ENCODE measurements at regions not wholly inside any gene's neighbourhood (a gene's known extent, or its start where the extent isn't known, plus 50 kb on each side); places are given as distances from the start of the nearest gene placed in this dataset.

DNA sequence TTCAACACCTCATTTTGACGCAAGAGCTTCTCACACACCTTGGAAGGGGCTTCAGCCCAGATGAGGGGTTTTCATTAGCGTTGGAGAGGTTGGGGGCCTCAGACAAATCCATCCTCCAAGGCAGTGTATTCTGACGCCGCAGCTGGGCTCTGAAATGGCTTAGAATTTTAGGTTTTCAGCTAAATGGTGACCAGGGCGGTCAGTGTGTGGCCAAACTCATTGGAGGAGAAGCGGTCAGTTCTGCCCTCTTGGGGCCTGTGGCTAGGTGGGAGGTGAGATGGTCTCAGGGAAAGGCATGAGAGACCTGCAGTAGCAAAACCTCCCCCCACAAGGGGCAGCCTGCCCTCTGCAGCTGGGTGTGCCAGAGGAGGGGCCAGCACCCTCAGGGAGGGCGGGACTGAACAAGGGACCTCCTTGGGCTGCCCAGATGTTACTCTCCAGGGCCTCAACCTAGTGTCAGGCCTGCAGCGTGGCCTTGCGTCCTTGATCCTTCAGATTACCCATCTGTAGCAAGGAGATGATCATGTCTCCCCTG lies 155.8 kb downstream of the URI1 start:
- Histone ChIP-seq H3K27ac (ENCODE audit: poor library complexity, severe bottlenecking) (no peak overlapping the region), H3K4me3 (ENCODE audit: severe bottlenecking) (no peak overlapping the region), H3K9me3 (ENCODE audit: severe bottlenecking) (no peaks in the 10 kb centered on the region), H3K27me3 (ENCODE audit: insufficient read depth, poor library complexity, severe bottlenecking) (no peaks in the 10 kb centered on the region), H3K36me3 (ENCODE audit: low read depth) (no peaks in the 10 kb centered on the region), H3K4me1 (ENCODE audit: insufficient read depth, poor library complexity, severe bottlenecking) (no peaks in the 10 kb centered on the region)
- DNase-seq (ENCODE audit: low spot score) (peak; percentile 15), ATAC-seq (ENCODE audit: low read depth) (no peak)
- TF ChIP-seq, protein P1, sequence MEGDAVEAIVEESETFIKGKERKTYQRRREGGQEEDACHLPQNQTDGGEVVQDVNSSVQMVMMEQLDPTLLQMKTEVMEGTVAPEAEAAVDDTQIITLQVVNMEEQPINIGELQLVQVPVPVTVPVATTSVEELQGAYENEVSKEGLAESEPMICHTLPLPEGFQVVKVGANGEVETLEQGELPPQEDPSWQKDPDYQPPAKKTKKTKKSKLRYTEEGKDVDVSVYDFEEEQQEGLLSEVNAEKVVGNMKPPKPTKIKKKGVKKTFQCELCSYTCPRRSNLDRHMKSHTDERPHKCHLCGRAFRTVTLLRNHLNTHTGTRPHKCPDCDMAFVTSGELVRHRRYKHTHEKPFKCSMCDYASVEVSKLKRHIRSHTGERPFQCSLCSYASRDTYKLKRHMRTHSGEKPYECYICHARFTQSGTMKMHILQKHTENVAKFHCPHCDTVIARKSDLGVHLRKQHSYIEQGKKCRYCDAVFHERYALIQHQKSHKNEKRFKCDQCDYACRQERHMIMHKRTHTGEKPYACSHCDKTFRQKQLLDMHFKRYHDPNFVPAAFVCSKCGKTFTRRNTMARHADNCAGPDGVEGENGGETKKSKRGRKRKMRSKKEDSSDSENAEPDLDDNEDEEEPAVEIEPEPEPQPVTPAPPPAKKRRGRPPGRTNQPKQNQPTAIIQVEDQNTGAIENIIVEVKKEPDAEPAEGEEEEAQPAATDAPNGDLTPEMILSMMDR (IDR thresholded peaks at IDR 0.05; ENCODE audit: poor library complexity, severe bottlenecking): no peak

DNA sequence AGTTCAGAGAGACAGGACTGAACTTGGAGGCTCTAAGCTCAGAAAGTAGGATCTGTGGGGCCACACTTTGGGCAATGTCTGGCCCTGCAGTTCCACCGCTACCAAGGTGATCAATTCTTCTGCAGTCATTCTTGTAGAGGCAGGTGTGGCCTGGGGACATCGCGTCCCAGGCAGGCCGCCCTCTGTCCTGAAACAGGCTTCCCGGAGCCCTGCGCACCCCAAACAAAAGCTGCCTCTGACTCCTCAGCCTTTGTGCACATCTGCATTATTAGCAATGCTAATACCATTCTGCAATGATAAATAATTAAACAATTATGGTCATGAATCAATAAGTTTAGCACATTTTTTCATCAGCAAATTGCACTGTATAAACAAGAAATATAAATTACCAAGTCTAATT lies 160.2 kb downstream of the URI1 start:
- Histone ChIP-seq H3K9me3 (ENCODE audit: severe bottlenecking) (no peaks in the 10 kb centered on the region), H3K36me3 (ENCODE audit: low read depth) (no peaks in the 10 kb centered on the region), H3K4me1 (ENCODE audit: insufficient read depth, poor library complexity, severe bottlenecking) (no peaks in the 10 kb centered on the region), H3K27ac (ENCODE audit: poor library complexity, severe bottlenecking) (no peak overlapping the region), H3K4me3 (ENCODE audit: severe bottlenecking) (no peak overlapping the region), H3K27me3 (ENCODE audit: insufficient read depth, poor library complexity, severe bottlenecking) (no peaks in the 10 kb centered on the region)
- DNase-seq (ENCODE audit: low spot score): no peak
- ATAC-seq (ENCODE audit: low read depth): no peak
- TF ChIP-seq, protein P1 (IDR thresholded peaks at IDR 0.05; ENCODE audit: poor library complexity, severe bottlenecking): no peak

DNA sequence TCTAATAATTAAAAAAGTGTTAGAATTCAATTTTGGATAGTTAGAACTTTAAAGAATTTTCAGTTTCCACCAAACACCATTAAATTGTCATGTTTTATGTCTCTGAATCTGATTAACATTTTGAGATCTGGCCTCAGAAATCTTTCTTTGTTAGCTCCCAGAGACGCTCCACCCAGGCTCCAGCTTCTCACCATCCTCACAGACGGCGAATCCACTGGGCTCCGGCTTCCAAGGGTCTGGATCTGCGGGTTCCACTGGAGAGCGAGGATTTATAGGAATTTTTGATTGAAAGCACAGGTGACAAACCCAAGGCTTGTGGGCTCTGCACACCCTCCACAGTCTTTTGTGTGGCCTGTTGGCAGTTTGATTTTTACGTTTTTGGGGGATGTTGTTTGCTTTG lies 160.6 kb downstream of the URI1 start:
- Histone ChIP-seq H3K4me1 (ENCODE audit: insufficient read depth, poor library complexity, severe bottlenecking) (no peaks in the 10 kb centered on the region), H3K27me3 (ENCODE audit: insufficient read depth, poor library complexity, severe bottlenecking) (no peaks in the 10 kb centered on the region), H3K36me3 (ENCODE audit: low read depth) (no peaks in the 10 kb centered on the region), H3K4me3 (ENCODE audit: severe bottlenecking) (no peak overlapping the region), H3K27ac (ENCODE audit: poor library complexity, severe bottlenecking) (no peak overlapping the region), H3K9me3 (ENCODE audit: severe bottlenecking) (no peaks in the 10 kb centered on the region)
- ATAC-seq (ENCODE audit: low read depth): no peak
- no peak for DNase-seq (ENCODE audit: low spot score)
- TF ChIP-seq, protein P1 (IDR thresholded peaks at IDR 0.05; ENCODE audit: poor library complexity, severe bottlenecking): no peak

DNA sequence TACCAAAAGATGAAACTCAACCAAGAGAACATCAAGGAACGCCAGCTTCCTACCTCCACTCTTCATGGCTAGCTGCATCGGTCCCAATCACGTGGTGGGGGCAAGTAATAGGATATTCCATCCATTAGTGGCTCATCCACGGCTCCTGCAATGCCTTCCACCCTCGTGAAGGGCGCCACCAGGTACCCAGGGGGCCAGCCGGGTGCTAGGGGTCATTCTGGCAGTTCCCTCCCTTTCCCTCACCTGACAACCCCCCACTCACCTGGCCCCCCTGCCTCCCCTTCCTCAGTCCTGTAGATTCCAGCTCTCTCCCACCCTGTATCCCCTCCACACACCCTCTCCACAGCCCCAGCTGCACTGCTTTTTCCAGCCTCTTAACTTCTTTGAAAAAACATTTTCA lies 161.9 kb downstream of the URI1 start:
- ATAC-seq (ENCODE audit: low read depth) (no peak), DNase-seq (ENCODE audit: low spot score) (no peak)
- H3K36me3 ChIP-seq (ENCODE audit: low read depth): no peaks in the 10 kb centered on the region
- H3K27me3 ChIP-seq (ENCODE audit: insufficient read depth, poor library complexity, severe bottlenecking): no peaks in the 10 kb centered on the region
- TF ChIP-seq, protein P1 (IDR thresholded peaks at IDR 0.05; ENCODE audit: poor library complexity, severe bottlenecking): no peak
- no peak overlapping the region for H3K4me3 ChIP-seq (ENCODE audit: severe bottlenecking)
- H3K9me3 ChIP-seq (ENCODE audit: severe bottlenecking): no peaks in the 10 kb centered on the region
- no peaks in the 10 kb centered on the region for H3K4me1 ChIP-seq (ENCODE audit: insufficient read depth, poor library complexity, severe bottlenecking)
- H3K27ac ChIP-seq (ENCODE audit: poor library complexity, severe bottlenecking): no peak overlapping the region

DNA sequence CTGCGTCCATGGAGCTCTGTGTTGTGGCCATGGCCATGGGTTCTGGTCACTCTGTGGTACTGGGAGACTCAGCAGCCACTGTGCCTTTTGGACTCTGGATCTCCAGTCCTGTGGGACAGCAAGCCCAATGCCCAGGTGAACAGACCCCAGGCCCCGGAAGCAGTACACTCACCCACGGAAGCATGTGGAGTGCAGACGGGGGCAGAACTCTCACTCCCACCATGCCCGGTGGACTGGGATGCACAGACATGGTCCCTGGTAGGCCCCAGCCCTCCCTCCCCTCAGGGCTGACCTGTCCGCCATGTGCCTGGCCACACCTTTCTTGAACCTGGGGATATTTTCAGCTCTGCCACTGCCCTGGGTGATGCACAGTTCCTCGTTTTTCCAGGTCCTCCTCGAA lies 163.3 kb downstream of the URI1 start:
- Histone ChIP-seq H3K4me3 (ENCODE audit: severe bottlenecking) (no peak overlapping the region), H3K27me3 (ENCODE audit: insufficient read depth, poor library complexity, severe bottlenecking) (no peaks in the 10 kb centered on the region), H3K27ac (ENCODE audit: poor library complexity, severe bottlenecking) (no peak overlapping the region), H3K36me3 (ENCODE audit: low read depth) (no peaks in the 10 kb centered on the region), H3K9me3 (ENCODE audit: severe bottlenecking) (no peaks in the 10 kb centered on the region), H3K4me1 (ENCODE audit: insufficient read depth, poor library complexity, severe bottlenecking) (no peaks in the 10 kb centered on the region)
- DNase-seq (ENCODE audit: low spot score) (no peak), ATAC-seq (ENCODE audit: low read depth) (no peak)
- TF ChIP-seq, protein P1 (IDR thresholded peaks at IDR 0.05; ENCODE audit: poor library complexity, severe bottlenecking): no peak

Data from RWPE2 (cell line).